ENCODE measurements at regions not wholly inside any gene's neighbourhood (a gene's known extent, or its start where the extent isn't known, plus 50 kb on each side); places are given as distances from the start of the nearest gene placed in this dataset.

- no peak overlapping the region for H3K4me3 ChIP-seq (replicated peaks in 1 of 2; ENCODE audit: low read depth in 2 of 2, low read length in 2 of 2)
- no peak for DNase-seq (ENCODE audit: low read depth in 2 of 2)
- TF ChIP-seq, protein P1, sequence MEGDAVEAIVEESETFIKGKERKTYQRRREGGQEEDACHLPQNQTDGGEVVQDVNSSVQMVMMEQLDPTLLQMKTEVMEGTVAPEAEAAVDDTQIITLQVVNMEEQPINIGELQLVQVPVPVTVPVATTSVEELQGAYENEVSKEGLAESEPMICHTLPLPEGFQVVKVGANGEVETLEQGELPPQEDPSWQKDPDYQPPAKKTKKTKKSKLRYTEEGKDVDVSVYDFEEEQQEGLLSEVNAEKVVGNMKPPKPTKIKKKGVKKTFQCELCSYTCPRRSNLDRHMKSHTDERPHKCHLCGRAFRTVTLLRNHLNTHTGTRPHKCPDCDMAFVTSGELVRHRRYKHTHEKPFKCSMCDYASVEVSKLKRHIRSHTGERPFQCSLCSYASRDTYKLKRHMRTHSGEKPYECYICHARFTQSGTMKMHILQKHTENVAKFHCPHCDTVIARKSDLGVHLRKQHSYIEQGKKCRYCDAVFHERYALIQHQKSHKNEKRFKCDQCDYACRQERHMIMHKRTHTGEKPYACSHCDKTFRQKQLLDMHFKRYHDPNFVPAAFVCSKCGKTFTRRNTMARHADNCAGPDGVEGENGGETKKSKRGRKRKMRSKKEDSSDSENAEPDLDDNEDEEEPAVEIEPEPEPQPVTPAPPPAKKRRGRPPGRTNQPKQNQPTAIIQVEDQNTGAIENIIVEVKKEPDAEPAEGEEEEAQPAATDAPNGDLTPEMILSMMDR (IDR thresholded peaks at IDR 0.05; ENCODE audit: low read depth, low read length): no peak
Measured at GRCh38 chr11:71108013-71108865, 144.1 kb downstream of the SHANK2 start.

DNA sequence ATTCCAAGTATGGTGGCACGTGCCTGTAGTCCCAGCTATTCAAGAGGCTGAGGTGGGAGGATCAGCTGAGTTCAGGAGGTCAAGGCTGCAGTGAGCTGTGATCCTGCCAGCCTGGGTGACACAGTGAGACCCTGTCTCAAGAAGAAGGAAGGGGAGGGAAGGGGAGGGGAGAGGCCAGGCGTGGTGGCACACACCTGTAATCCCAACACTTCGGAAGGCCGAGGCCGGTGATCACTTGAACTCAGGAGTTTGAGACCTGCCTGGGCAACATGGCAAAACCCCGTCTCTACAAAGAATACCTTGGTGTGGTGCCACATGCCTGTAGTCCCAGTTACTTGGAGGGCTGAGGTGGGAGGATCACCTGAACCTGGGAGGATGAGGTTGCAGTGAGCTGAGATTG, 145.7 kb downstream of the SHANK2 start:
- H3K4me3 ChIP-seq (replicated peaks in 1 of 2; ENCODE audit: low read depth in 2 of 2, low read length in 2 of 2): no peak overlapping the region
- no peak for DNase-seq (ENCODE audit: low read depth in 2 of 2)
- TF ChIP-seq, protein P1 (IDR thresholded peaks at IDR 0.05; ENCODE audit: low read depth, low read length): no peak

DNA sequence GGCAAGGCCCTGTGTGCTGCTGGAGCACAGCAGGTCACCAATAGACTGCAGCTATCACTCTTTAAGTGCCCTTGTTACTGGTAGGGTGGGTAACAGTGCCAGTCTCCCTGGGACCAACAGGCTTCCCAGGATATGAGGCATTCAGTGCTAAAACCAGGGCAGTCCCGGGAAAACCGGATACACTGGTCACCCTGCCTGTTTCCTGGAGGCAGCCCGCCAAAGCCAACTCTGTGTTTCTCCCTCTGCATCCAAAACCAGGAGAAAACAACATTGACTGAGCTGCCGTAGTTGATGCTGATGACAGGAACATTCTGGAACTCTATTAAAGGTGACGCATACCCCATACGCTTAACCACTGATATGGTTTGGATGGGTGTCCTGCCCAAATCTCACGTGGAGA, 149.1 kb downstream of the SHANK2 start:
- TF ChIP-seq, protein P1 (IDR thresholded peaks at IDR 0.05; ENCODE audit: low read depth, low read length): no peak
- peak in 1 of 2 donors; percentile 59 for DNase-seq (ENCODE audit: low read depth in 2 of 2)
- H3K4me3 ChIP-seq (replicated peaks in 1 of 2; ENCODE audit: low read depth in 2 of 2, low read length in 2 of 2): no peak overlapping the region

- no peak overlapping the region for H3K4me3 ChIP-seq (replicated peaks in 1 of 2; ENCODE audit: low read depth in 2 of 2, low read length in 2 of 2)
- TF ChIP-seq, protein P1 (IDR thresholded peaks at IDR 0.05; ENCODE audit: low read depth, low read length): no peak
- DNase-seq (ENCODE audit: low read depth in 2 of 2): no peak
Measured at GRCh38 chr11:71102251-71102995, 150.0 kb downstream of the SHANK2 start.

- TF ChIP-seq, protein P1 (IDR thresholded peaks at IDR 0.05; ENCODE audit: low read depth, low read length): no peak
- no peak for DNase-seq (ENCODE audit: low read depth in 2 of 2)
- no peak overlapping the region for H3K4me3 ChIP-seq (replicated peaks in 1 of 2; ENCODE audit: low read depth in 2 of 2, low read length in 2 of 2)
Measured at GRCh38 chr11:71101606-71102005, 150.8 kb downstream of the SHANK2 start.

- no peak for DNase-seq (ENCODE audit: low read depth in 2 of 2)
- TF ChIP-seq, protein P1 (IDR thresholded peaks at IDR 0.05; ENCODE audit: low read depth, low read length): no peak
- no peak overlapping the region for H3K4me3 ChIP-seq (replicated peaks in 1 of 2; ENCODE audit: low read depth in 2 of 2, low read length in 2 of 2)
Measured at GRCh38 chr11:71101046-71101445, 151.3 kb downstream of the SHANK2 start.
